ENCODE measurements at regions not wholly inside any gene's neighbourhood (a gene's known extent, or its start where the extent isn't known, plus 50 kb on each side); places are given as distances from the start of the nearest gene placed in this dataset.

DNA sequence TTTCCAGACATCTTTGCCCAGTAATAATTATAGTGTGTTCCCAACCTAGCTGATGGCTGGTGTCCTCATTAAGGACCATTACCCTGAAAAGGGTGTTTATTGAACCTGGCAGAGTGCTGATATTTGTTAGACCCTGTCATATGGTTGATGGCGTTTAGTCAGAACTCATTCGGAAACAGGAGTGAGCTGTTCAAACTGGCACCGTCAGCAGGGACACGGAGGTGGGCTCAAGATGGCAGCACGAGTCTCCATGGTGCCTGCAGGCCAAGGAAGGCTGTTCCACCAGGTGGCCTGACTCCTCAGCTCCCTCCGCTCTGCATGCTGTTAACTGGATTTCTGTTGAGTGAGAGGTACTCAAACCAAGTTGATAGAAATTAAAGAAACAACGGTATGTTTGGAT, 589.1 kb upstream of the MGMT start:
- Histone ChIP-seq H3K4me3 (ENCODE audit: low read length) (no peak overlapping the region), H3K27ac (ENCODE audit: low read depth, low read length) (no peak overlapping the region), H3K79me2 (ENCODE audit: control insufficient read depth, low read length) (no peaks in the 10 kb centered on the region), H3K4me2 (ENCODE audit: low read length) (no peak overlapping the region), H3K9me3 (ENCODE audit: control insufficient read depth, insufficient read depth, low read length) (no peaks in the 10 kb centered on the region), H3K9me2 (replicated peaks; ENCODE audit: control insufficient read depth, low read length) (no peaks in the 10 kb centered on the region), H4K20me1 (ENCODE audit: control insufficient read depth, insufficient read depth, low read depth, low read length) (no peaks in the 10 kb centered on the region), H3K36me3 (ENCODE audit: control insufficient read depth, low read length) (no peaks in the 10 kb centered on the region), H3K27me3 (ENCODE audit: control insufficient read depth, low read length) (no peaks in the 10 kb centered on the region), H3K4me1 (ENCODE audit: control insufficient read depth, low read length) (no peaks in the 10 kb centered on the region), H3F3A (ENCODE audit: control insufficient read depth, insufficient read depth) (no peaks in the 10 kb centered on the region)
- no peak for TF ChIP-seq EZH2phosphoT487 (IDR thresholded peaks at IDR 0.05; ENCODE audit: borderline replicate concordance, low read length)
- TF ChIP-seq, protein P1, sequence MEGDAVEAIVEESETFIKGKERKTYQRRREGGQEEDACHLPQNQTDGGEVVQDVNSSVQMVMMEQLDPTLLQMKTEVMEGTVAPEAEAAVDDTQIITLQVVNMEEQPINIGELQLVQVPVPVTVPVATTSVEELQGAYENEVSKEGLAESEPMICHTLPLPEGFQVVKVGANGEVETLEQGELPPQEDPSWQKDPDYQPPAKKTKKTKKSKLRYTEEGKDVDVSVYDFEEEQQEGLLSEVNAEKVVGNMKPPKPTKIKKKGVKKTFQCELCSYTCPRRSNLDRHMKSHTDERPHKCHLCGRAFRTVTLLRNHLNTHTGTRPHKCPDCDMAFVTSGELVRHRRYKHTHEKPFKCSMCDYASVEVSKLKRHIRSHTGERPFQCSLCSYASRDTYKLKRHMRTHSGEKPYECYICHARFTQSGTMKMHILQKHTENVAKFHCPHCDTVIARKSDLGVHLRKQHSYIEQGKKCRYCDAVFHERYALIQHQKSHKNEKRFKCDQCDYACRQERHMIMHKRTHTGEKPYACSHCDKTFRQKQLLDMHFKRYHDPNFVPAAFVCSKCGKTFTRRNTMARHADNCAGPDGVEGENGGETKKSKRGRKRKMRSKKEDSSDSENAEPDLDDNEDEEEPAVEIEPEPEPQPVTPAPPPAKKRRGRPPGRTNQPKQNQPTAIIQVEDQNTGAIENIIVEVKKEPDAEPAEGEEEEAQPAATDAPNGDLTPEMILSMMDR (IDR thresholded peaks at IDR 0.05; ENCODE audit: low read depth, low read length, poor library complexity, severe bottlenecking) = no peak

DNA sequence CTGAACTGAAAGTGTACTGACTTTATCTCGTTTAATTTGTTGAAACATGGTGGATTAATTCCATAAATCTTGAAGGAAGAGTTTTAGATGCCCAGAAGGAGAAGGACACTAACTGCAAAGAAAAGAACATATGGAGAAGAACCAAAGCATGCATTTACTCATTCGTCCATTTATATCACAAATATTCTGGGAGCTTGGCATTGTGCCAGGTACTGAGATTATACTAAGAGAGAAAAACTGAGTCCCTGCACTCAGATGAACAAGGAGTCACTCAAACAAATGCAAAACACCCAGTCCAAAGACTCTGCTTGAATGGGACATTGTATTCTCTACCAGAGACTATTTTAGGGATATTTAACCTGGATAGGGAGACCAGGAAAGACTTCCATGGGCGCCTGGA, 588.0 kb upstream of the MGMT start:
- H3K9me3 ChIP-seq (ENCODE audit: control insufficient read depth, insufficient read depth, low read length) = no peaks in the 10 kb centered on the region
- no peaks in the 10 kb centered on the region for H4K20me1 ChIP-seq (ENCODE audit: control insufficient read depth, insufficient read depth, low read depth, low read length)
- no peaks in the 10 kb centered on the region for H3K9me2 ChIP-seq (replicated peaks; ENCODE audit: control insufficient read depth, low read length)
- no peak overlapping the region for H3K4me2 ChIP-seq (ENCODE audit: low read length)
- H3K27ac ChIP-seq (ENCODE audit: low read depth, low read length) = no peak overlapping the region
- H3K27me3 ChIP-seq (ENCODE audit: control insufficient read depth, low read length) = no peaks in the 10 kb centered on the region
- no peak overlapping the region for H3K4me3 ChIP-seq (ENCODE audit: low read length)
- H3K4me1 ChIP-seq (ENCODE audit: control insufficient read depth, low read length) = no peaks in the 10 kb centered on the region
- H3K79me2 ChIP-seq (ENCODE audit: control insufficient read depth, low read length) = no peaks in the 10 kb centered on the region
- no peaks in the 10 kb centered on the region for H3F3A ChIP-seq (ENCODE audit: control insufficient read depth, insufficient read depth)
- no peak for TF ChIP-seq EZH2phosphoT487 (IDR thresholded peaks at IDR 0.05; ENCODE audit: borderline replicate concordance, low read length)
- TF ChIP-seq, protein P1 (IDR thresholded peaks at IDR 0.05; ENCODE audit: low read depth, low read length, poor library complexity, severe bottlenecking) = no peak
- no peaks in the 10 kb centered on the region for H3K36me3 ChIP-seq (ENCODE audit: control insufficient read depth, low read length)

DNA sequence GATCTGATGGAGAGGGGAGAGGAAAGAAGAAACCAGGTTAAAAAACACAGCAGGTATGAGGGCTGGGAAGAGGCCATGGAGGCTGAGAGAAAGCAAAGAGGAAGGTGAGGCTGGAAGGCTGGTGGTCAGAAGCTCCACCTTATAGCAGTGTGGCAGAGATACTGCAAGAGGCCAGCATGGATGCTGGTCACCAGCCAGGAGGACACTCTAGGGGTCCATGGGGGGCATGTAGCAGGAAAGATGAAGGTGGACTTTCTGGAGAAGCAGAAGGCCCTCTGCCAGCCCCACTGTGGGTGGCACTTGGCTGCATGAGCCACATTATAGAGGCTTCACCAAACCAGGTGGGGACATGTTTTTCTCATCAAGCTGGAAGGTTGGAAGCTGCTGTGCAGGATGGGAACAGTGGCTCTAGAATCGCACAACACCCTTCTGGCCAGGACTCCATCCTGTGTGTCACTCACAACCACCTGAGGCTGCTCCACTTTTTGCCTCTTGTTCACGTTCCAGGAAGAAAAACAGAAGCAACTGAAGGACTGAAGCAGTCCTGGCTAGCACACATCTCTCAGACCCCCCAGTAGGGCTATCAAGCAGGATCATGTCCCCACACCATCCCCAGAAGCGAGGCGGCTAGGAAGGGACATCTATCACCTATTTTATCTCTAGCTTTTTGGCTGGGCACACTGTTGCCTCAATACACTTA, 587.5 kb upstream of the MGMT start:
- Histone ChIP-seq H3K79me2 (ENCODE audit: control insufficient read depth, low read length) (no peaks in the 10 kb centered on the region), H3K27ac (ENCODE audit: low read depth, low read length) (no peak overlapping the region), H3F3A (ENCODE audit: control insufficient read depth, insufficient read depth) (no peaks in the 10 kb centered on the region), H3K4me3 (ENCODE audit: low read length) (no peak overlapping the region), H3K4me1 (ENCODE audit: control insufficient read depth, low read length) (no peaks in the 10 kb centered on the region), H3K36me3 (ENCODE audit: control insufficient read depth, low read length) (no peaks in the 10 kb centered on the region), H3K27me3 (ENCODE audit: control insufficient read depth, low read length) (no peaks in the 10 kb centered on the region), H3K9me3 (ENCODE audit: control insufficient read depth, insufficient read depth, low read length) (no peaks in the 10 kb centered on the region), H3K4me2 (ENCODE audit: low read length) (no peak overlapping the region), H3K9me2 (replicated peaks; ENCODE audit: control insufficient read depth, low read length) (no peaks in the 10 kb centered on the region), H4K20me1 (ENCODE audit: control insufficient read depth, insufficient read depth, low read depth, low read length) (no peaks in the 10 kb centered on the region)
- TF ChIP-seq EZH2phosphoT487 (IDR thresholded peaks at IDR 0.05; ENCODE audit: borderline replicate concordance, low read length) = no peak
- TF ChIP-seq, protein P1 (IDR thresholded peaks at IDR 0.05; ENCODE audit: low read depth, low read length, poor library complexity, severe bottlenecking) = no peak

Data from DOHH2 (cell line).